ENCODE measurements at regions not wholly inside any gene's neighbourhood (a gene's known extent, or its start where the extent isn't known, plus 50 kb on each side); places are given as distances from the start of the nearest gene placed in this dataset.

- TF ChIP-seq POLR2A (IDR thresholded peaks at IDR 0.05) (no peak), CTCF (IDR thresholded peaks at IDR 0.05) (no peak)
Observed at GRCh38 chr2:225236769-225237323, 162.7 kb upstream of the NYAP2 start.
